GM12878 (cell line): ENCODE measurements at regions not wholly inside any gene's neighbourhood (a gene's known extent, or its start where the extent isn't known, plus 50 kb on each side); places are given as distances from the start of the nearest gene placed in this dataset.

Experiments used
- ATAC-seq: fragments of 200-7000 bp; cut with Tn5 transposase; 3 replicates; pipeline ENCODE4 v1.9.1; 2020; ENCODE audit warnings: mild to moderate bottlenecking, moderate library complexity
- BruUV-seq: library from RNA; stranded (reverse); fragments of 400-500 nt; replicated peaks from 2 replicates; lab custom pipeline; 2021; lab: Mats Ljungman, UMichigan
- CTCF ChIA-PET: fragments of 300-600 bp; sonication (Branson Sonifier 250); formaldehyde crosslinking; extraction: SDS; loops from one replicate; lab custom pipeline; 2021; ENCODE audit warnings: inconsistent platforms; lab: Yijun Ruan, JAX
- POLR2A ChIA-PET: fragments of 350-600 bp; formaldehyde crosslinking; extraction: SDS; loops from one replicate; lab custom pipeline; 2021; ENCODE audit warnings: inconsistent platforms; lab: Charles Lee
- RAD21 ChIA-PET: fragments of 300-600 bp; sonication (Branson Sonifier 250); formaldehyde crosslinking; loops from one replicate; lab custom pipeline; 2023; ENCODE audit warnings: antibody characterized with exemption; ENCODE audit not compliant: unreplicated experiment; lab: Charles Lee
- SMC1A ChIA-PET: fragments of 300-600 bp; sonication (Branson Sonifier 250); formaldehyde crosslinking; loops from one replicate; lab custom pipeline; 2023; ENCODE audit not compliant: unreplicated experiment, uncharacterized antibody; lab: Charles Lee
- DNase-seq: peaks from one replicate; pipeline ENCODE4 v3.0.0-alpha.2; 2011; ENCODE audit warnings: low read depth, low spot score
- FAIRE-seq: peaks from 3 replicates; lab custom pipeline; 2011; peaks lifted over from hg19 to GRCh38; lab: Jason Lieb, UNC
- H2AFZ ChIP-seq: 2 replicates; pipeline ENCODE4 v1.6.0; 2011; ENCODE audit warnings: low read depth, low read length, control low read depth; ENCODE audit not compliant: control insufficient read depth
- H3K27ac ChIP-seq: 2 replicates; pipeline ENCODE4 v1.5.1; 2011; ENCODE audit warnings: control low read depth; ENCODE audit not compliant: control insufficient read depth, insufficient read depth
- H3K27me3 ChIP-seq, 2 experiments: replicated peaks in 1 of 2; 2 replicates each; pipeline versions ENCODE4 v1.6.0 to v1.6.1; 2011; ENCODE audit warnings: low read length in 1 of 2; ENCODE audit not compliant: control insufficient read depth in 2 of 2, insufficient read depth in 2 of 2
- H3K36me3 ChIP-seq, 2 experiments: 2 replicates each; pipeline ENCODE4 v1.5.1; 2011; ENCODE audit warnings: low read length in 1 of 2; ENCODE audit not compliant: control insufficient read depth in 2 of 2, insufficient read depth in 2 of 2
- H3K4me1 ChIP-seq: 2 replicates; pipeline ENCODE4 v1.6.1; 2011; ENCODE audit warnings: mild to moderate bottlenecking, low read length, moderate library complexity, mixed read lengths; ENCODE audit not compliant: control insufficient read depth, insufficient read depth
- H3K4me2 ChIP-seq: 2 replicates; pipeline ENCODE4 v1.6.0; 2011; ENCODE audit warnings: control low read depth; ENCODE audit not compliant: control insufficient read depth, insufficient read depth
- H3K4me3 ChIP-seq: fragments of 200-600 bp; sonication (generic); 2 replicates; pipeline ENCODE4 v1.5.1; 2016
- H3K79me2 ChIP-seq: 2 replicates; pipeline ENCODE4 v1.6.0; 2011; ENCODE audit warnings: low read length; ENCODE audit not compliant: control insufficient read depth, insufficient read depth
- H3K9ac ChIP-seq: 2 replicates; pipeline ENCODE4 v1.8.0; 2011; ENCODE audit warnings: low read length, control low read depth, mixed read lengths; ENCODE audit not compliant: control insufficient read depth, insufficient read depth
- H3K9me3 ChIP-seq: replicated peaks from 3 replicates; pipeline ENCODE4 v1.5.1; 2011; ENCODE audit warnings: mild to moderate bottlenecking, low read length; ENCODE audit not compliant: control insufficient read depth, insufficient read depth
- H4K20me1 ChIP-seq: 2 replicates; pipeline ENCODE4 v1.6.0; 2011; ENCODE audit not compliant: control insufficient read depth, insufficient read depth
- BACH1 ChIP-seq: fragments of 450-650 bp; IDR thresholded peaks from 2 replicates; pipeline ENCODE4 v1.6.1; 2017; ENCODE audit warnings: mild to moderate bottlenecking, borderline replicate concordance
- E2F8 ChIP-seq: fragments of 450-650 bp; IDR thresholded peaks from 2 replicates; pipeline ENCODE4 v1.6.1; 2018; ENCODE audit warnings: mild to moderate bottlenecking, low read depth, moderate library complexity; ENCODE audit not compliant: partially characterized antibody
- JUNB ChIP-seq: IDR thresholded peaks from 2 replicates; pipeline ENCODE4 v1.6.1; 2016; ENCODE audit warnings: antibody characterized with exemption, mild to moderate bottlenecking
- JUND ChIP-seq: IDR thresholded peaks from 2 replicates; pipeline ENCODE4 v1.6.1; 2012; ENCODE audit warnings: low read depth, mild to moderate bottlenecking, low read length, improper control_type of control experiment, moderate library complexity
- MEF2A ChIP-seq: IDR thresholded peaks from 2 replicates; pipeline ENCODE4 v1.6.1; 2011; ENCODE audit warnings: low read depth, mild to moderate bottlenecking, low read length, moderate library complexity; ENCODE audit not compliant: insufficient read depth
- NBN ChIP-seq: fragments of 450-650 bp; IDR thresholded peaks from 2 replicates; pipeline ENCODE4 v1.6.1; 2016
- NKRF ChIP-seq: fragments of 450-650 bp; conservative IDR thresholded peaks from 2 replicates; pipeline ENCODE4 v1.6.1; 2017; ENCODE audit warnings: mild to moderate bottlenecking, moderate library complexity
- NRF1 ChIP-seq: conservative IDR thresholded peaks from 2 replicates; pipeline ENCODE4 v1.6.1; 2011; ENCODE audit warnings: mild to moderate bottlenecking, low read depth, low read length, improper control_type of control experiment
- RB1 ChIP-seq: fragments of 450-650 bp; formaldehyde crosslinking; IDR thresholded peaks from 2 replicates; pipeline ENCODE4 v1.6.1; 2017; ENCODE audit warnings: mild to moderate bottlenecking, borderline replicate concordance
- SUPT20H ChIP-seq: IDR thresholded peaks from 2 replicates; pipeline ENCODE4 v1.6.1; 2011; ENCODE audit warnings: low read depth, mild to moderate bottlenecking, low read length, moderate library complexity, borderline replicate concordance; ENCODE audit not compliant: control insufficient read depth
- YY1 ChIP-seq: IDR thresholded peaks from 2 replicates; pipeline ENCODE4 v1.6.1; 2011; ENCODE audit warnings: low read depth, mild to moderate bottlenecking, low read length
- WGBS: methylation state at CpG from one replicate; pipeline ENCODE4 v1.1.6; 2016; ENCODE audit warnings: low lambda C conversion rate; ENCODE audit not compliant: insufficient replicate concordance, insufficient coverage; ENCODE audit errors: missing lambda C conversion rate; 5-methylcytosine and 5-hydroxymethylcytosine counted together
- in situ Hi-C: fragments of 300-500 bp; cut with MboI; formaldehyde crosslinking; loops from 9 replicates; pipeline ENCODE4 v1.14.3; 2018; ENCODE audit warnings: mixed read lengths
- intact Hi-C: fragments of 100-400 bp; cut with micrococcal nuclease; formaldehyde crosslinking; loops from one replicate; pipeline ENCODE4 v1.14.2; 2022; ENCODE audit not compliant: unreplicated experiment
- TF ChIP-seq, protein P1 (sequence below): IDR thresholded peaks from 2 replicates; pipeline ENCODE4 v1.6.1; 2011; ENCODE audit warnings: borderline replicate concordance, low read depth, mild to moderate bottlenecking, moderate library complexity, low read length; ENCODE audit not compliant: insufficient read depth, poor library complexity, severe bottlenecking

DNA sequence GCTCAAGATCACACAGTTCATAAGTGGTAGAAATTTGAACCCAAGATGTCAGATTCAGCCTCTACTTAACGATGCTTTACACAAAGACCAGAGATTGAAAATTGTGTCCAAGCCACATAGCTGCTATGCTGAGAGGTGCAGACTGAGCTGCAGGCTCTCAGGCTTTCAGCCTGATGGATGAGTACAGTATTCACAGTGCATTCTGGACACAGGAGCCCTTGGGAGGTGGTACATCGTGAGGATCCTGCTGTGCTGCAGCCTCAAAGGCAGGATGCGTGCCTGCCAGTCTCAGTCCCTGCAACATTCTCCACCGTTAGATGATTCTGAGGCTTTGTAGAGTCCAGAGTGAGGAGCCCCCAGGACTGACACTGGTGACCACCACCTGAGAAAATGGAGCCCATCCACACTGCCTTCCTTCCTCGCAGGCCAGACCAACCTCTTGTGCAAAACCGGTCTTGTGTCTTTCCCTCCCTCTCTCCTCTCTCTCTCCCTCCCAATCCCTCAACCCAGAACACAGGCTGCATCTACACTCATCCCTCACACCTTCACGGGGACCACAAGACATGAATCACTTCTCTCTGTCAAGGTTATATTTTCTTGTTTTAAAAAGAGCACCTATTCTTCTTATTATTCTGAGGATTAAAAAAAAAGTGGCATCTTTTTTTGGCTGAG is 203.4 kb upstream of the ZNF507 start:
- SMC1A ChIA-PET, result no interaction called here

DNA sequence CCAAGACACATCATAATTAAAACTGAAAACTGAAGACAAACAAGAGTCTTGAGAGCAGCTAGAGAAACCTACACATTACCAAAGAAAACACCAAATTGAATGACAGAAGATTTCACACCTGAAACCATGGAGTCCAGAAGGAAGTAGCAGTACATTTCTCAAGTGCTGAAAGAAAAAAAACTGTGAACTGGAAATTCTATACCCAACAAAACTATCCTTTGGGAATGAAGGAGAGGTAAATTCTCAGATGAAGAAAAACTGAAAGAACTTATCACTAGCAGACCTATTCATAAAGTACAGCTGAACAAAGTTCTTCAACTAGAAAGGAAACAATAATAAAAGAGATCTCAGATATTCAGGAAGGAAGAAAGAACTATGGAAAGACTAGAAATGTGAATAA is 198.7 kb upstream of the ZNF507 start:
- no peak for ATAC-seq
- H3K9me3 ChIP-seq, result no peaks in the 10 kb centered on the region; the same call in 2 of the 3 replicates
- SMC1A ChIA-PET, result no interaction called here
- H3K4me3 ChIP-seq, result no peak overlapping the region
- CTCF ChIA-PET, result no interaction called here
- no peaks in the 10 kb centered on the region for H3K36me3 ChIP-seq
- FAIRE-seq, result no peak
- intact Hi-C loops (no loop called here), in situ Hi-C loops (no loop called here)
- RAD21 ChIA-PET, result no interaction called here
- H2AFZ ChIP-seq, result no peak overlapping the region
- no peaks in the 10 kb centered on the region for H3K79me2 ChIP-seq
- DNase-seq, result no peak
- no peaks in the 10 kb centered on the region for H3K27me3 ChIP-seq
- H3K4me1 ChIP-seq, result no peaks in the 10 kb centered on the region
- H4K20me1 ChIP-seq, result no peaks in the 10 kb centered on the region
- no peak overlapping the region for H3K4me2 ChIP-seq
- no peak overlapping the region for H3K9ac ChIP-seq
- no peak overlapping the region for H3K27ac ChIP-seq
- BruUV-seq, result no TSS peak
- POLR2A ChIA-PET, result no interaction called here
- TF ChIP-seq NKRF, result no peak
- no peak for TF ChIP-seq JUND
- TF ChIP-seq RB1, result no peak
- no peak for TF ChIP-seq JUNB
- TF ChIP-seq NBN, result no peak
- TF ChIP-seq BACH1, result no peak
- TF ChIP-seq NRF1, result no peak
- TF ChIP-seq SUPT20H, result no peak
- no peak for TF ChIP-seq E2F8
- no peak for TF ChIP-seq YY1
- TF ChIP-seq, protein P1, sequence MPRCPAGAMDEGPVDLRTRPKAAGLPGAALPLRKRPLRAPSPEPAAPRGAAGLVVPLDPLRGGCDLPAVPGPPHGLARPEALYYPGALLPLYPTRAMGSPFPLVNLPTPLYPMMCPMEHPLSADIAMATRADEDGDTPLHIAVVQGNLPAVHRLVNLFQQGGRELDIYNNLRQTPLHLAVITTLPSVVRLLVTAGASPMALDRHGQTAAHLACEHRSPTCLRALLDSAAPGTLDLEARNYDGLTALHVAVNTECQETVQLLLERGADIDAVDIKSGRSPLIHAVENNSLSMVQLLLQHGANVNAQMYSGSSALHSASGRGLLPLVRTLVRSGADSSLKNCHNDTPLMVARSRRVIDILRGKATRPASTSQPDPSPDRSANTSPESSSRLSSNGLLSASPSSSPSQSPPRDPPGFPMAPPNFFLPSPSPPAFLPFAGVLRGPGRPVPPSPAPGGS, result no peak

More for the DNA sequence above, 203.4 kb upstream of the ZNF507 start:
- H4K20me1 ChIP-seq, result no peaks in the 10 kb centered on the region
- H3K27me3 ChIP-seq, result no peaks in the 10 kb centered on the region
- H3K9me3 ChIP-seq, result no peaks in the 10 kb centered on the region; the same call in 2 of the 3 replicates
- in situ Hi-C loops (no loop called here), intact Hi-C loops (no loop called here)
- no peaks in the 10 kb centered on the region for H3K36me3 ChIP-seq
- 6% methylated on average over 7 of the region's 7 CpGs for WGBS
- no peaks in the 10 kb centered on the region for H3K4me1 ChIP-seq
- CTCF ChIA-PET, result interaction anchor here (0.6 kb wide), 1 partner anchor 22 kb away, joined by 3 read pairs; no protein-coding TSS in a partner anchor
- ATAC-seq (no peak), DNase-seq (no peak), FAIRE-seq (no peak)
- no peaks in the 10 kb centered on the region for H3K79me2 ChIP-seq
- no peak for TF ChIP-seq MEF2A
- H3K4me2 ChIP-seq, result no peak overlapping the region
- no peak overlapping the region for H3K27ac ChIP-seq
- RAD21 ChIA-PET, result no interaction called here
- H2AFZ ChIP-seq, result no peak overlapping the region
- H3K4me3 ChIP-seq, result no peak overlapping the region
- BruUV-seq, result no TSS peak
- no peak overlapping the region for H3K9ac ChIP-seq
- POLR2A ChIA-PET, result no interaction called here
